GM13977 (cell line): ENCODE measurements at regions not wholly inside any gene's neighbourhood (a gene's known extent, or its start where the extent isn't known, plus 50 kb on each side); places are given as distances from the start of the nearest gene placed in this dataset.

Experiments used
- DNase-seq: peaks from one replicate; pipeline ENCODE4 v3.0.0; 2012; ENCODE audit warnings: low spot score
- in situ Hi-C: fragments of 300-500 bp; cut with MboI; formaldehyde crosslinking; loops from one replicate; pipeline ENCODE4 v1.12.0; 2022; ENCODE audit warnings: low sequenced_read_pairs, low pct_unique_long_range_greater_than_20kb, mixed read lengths, inconsistent platforms; ENCODE audit not compliant: unreplicated experiment
- TF ChIP-seq, protein P1 (sequence below): IDR thresholded peaks from 2 replicates; pipeline ENCODE4 v1.5.1; 2012; ENCODE audit warnings: mild to moderate bottlenecking, control low read depth; ENCODE audit not compliant: insufficient read depth; ENCODE audit errors: extremely low read depth, missing control alignments

DNA sequence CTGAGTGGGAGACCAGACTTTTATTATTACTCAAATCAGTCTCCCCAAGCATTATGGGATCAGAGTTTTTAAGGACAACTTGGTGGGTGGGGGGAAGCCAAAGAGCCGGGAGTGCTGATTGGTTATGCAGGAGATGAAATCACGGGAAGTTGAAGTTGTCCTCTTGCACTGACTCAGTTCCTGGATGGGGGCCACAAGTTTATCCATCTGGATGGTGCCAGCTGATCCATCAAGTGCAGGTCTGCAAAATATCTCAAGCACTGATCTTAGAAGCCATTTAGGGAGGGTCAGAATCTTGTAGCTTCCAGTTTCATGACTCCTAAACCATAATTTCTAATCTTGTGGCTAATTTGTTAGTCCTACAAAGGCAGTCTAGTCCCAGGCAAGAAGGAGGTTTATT, 53.5 kb upstream of the LMO1 start:
- no peak for DNase-seq
- in situ Hi-C loops = no loop called here
- TF ChIP-seq, protein P1, sequence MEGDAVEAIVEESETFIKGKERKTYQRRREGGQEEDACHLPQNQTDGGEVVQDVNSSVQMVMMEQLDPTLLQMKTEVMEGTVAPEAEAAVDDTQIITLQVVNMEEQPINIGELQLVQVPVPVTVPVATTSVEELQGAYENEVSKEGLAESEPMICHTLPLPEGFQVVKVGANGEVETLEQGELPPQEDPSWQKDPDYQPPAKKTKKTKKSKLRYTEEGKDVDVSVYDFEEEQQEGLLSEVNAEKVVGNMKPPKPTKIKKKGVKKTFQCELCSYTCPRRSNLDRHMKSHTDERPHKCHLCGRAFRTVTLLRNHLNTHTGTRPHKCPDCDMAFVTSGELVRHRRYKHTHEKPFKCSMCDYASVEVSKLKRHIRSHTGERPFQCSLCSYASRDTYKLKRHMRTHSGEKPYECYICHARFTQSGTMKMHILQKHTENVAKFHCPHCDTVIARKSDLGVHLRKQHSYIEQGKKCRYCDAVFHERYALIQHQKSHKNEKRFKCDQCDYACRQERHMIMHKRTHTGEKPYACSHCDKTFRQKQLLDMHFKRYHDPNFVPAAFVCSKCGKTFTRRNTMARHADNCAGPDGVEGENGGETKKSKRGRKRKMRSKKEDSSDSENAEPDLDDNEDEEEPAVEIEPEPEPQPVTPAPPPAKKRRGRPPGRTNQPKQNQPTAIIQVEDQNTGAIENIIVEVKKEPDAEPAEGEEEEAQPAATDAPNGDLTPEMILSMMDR = no peak

GRCh38 chr11:8315954-8316353, 52.3 kb upstream of the LMO1 start:
- in situ Hi-C loops = no loop called here
- DNase-seq = no peak
- TF ChIP-seq, protein P1 = no peak

DNA sequence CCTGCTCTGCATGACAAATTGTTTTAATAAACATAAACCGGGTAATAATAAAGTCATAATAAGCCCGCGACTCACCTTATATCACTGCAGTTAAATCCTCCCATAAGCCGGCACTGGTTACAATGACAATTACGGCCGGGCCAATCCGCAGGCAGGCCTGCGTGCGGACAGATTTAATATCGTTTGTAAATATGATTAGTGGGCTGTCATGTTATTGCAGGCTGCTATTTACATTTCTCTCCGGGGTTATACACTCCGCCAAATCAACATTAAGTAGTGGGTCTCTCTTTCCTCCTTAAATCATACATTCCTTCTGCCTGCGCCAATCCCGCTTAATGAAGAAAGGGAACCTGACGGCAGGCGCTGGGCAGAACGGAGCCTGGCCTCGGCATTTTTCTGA, 51.8 kb upstream of the LMO1 start:
- in situ Hi-C loops = no loop called here
- TF ChIP-seq, protein P1 = no peak
- DNase-seq = no peak

DNA sequence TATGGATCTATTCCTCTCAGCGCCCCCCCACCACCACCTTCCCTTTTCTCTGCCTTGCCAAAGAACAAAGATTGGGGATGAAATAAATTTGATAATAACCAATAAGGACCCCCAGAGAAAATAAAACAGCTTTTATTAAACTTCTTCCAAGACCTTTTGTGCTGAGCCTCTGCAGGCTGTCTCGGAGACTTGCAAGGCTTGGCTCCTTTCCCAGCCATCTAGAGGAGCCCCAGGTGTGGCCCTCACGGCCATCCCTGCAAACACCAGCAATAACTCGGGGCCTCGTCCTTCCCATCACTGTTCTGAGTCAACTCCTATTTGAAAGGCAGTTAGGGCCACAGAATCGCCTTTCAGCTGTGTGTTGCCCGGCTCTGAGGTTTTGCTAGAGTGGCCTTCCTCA, 51.2 kb upstream of the LMO1 start:
- DNase-seq = no peak
- in situ Hi-C loops = no loop called here
- TF ChIP-seq, protein P1 = no peak

GRCh38 chr11:8313504-8314090, 49.9 kb upstream of the LMO1 start:
- in situ Hi-C loops = no loop called here
- TF ChIP-seq, protein P1 = no peak
- no peak for DNase-seq
